HG02678 (cell line): ENCODE measurements at regions not wholly inside any gene's neighbourhood (a gene's known extent, or its start where the extent isn't known, plus 50 kb on each side); places are given as distances from the start of the nearest gene placed in this dataset.
"Not testable (repeated sequence)": the region's sequence is repeated elsewhere in the genome, so short reads cannot be mapped to it uniquely, and the experiment has no call there.

Experiments used
- ATAC-seq: cut with Tn5 transposase; IDR thresholded peaks from one replicate; pipeline ENCODE4 v1.9.1; 2021; ENCODE audit warnings: mild to moderate bottlenecking, moderate library complexity; ENCODE audit not compliant: unreplicated experiment

DNA sequence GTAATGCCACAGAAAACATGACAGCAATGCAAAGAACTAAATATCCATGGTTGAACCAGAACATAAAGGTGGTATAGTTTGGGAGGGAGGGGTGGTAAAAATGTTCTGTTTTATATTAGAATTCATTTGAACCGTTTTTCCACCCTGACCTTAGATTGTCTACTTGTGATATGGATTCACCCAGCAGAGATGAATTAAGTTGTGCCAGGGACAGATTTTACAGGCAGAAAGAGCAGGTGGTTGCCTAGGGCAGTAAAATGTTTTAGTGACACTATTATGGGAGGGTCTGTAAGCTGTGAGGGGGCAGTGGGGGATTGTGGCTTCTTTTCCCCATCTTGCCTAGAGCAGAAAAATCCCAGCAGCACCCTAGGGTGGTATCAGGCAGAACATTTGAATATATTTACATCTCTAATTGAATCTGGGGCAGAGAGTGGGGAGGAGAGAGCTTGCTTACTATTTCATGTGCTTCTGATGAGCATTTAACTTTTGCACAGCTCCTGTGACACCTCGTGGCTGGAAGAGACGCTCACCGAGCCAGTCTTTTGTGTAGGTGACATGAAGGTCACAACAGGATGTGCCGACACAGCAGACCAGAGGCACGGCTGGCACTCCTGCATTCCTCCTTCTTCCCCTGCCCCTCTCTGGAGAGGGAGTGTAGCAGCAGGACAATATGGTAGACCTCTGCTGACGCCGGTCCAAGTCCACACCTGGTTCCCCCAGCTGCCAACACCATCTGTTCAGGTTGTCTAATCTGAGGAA lies 452.3 kb downstream of the IRS2 start:
- ATAC-seq = no peak

GRCh38 chr13:109332506-109333499 lies 453.6 kb downstream of the IRS2 start:
- no peak for ATAC-seq

GRCh38 chr13:109331898-109332297 lies 454.5 kb downstream of the IRS2 start:
- ATAC-seq = no peak

DNA sequence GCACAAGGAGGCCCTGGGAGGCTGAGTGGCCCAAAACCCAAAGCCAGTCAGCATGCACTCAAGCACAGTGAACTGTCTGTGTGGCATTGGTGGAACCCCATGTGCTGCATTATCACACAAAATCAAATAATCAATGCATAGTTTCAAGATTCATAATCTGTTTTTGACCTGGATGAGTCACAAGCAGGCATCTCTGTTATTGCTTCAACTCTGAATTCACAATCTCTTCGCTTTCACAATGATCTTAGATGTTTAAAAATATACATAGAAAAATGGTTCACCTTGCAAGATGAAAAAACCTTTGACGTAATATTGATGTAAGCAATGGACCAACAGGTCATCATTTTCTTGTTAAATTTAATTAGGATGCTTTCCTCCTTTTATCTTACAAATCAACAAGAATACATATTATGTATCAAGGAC lies 455.4 kb downstream of the IRS2 start:
- no peak for ATAC-seq

- ATAC-seq = no peak
Observed at GRCh38 chr13:109330123-109330522, 456.3 kb downstream of the IRS2 start.

GRCh38 chr13:109329175-109329574 lies 457.2 kb downstream of the IRS2 start:
- no peak for ATAC-seq

DNA sequence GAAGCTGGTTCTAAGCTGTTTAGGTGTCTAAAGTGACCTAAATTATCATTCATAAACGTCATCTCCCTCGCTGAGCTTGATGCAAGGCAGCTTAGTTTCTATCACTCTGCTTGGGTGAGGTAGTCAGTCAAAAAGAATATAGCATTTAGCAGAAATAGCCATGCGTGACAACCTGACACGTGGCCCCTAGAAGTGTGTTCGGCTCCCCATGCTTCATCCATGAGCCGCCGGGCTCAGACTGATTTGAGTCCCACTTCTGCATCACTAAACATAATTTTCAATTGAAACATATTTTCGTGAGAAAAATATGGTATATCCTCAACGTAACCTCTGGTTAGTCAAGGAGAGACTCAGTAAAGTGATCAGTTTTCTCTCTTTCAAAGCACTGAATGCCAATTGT lies 459.8 kb downstream of the IRS2 start:
- no peak for ATAC-seq

DNA sequence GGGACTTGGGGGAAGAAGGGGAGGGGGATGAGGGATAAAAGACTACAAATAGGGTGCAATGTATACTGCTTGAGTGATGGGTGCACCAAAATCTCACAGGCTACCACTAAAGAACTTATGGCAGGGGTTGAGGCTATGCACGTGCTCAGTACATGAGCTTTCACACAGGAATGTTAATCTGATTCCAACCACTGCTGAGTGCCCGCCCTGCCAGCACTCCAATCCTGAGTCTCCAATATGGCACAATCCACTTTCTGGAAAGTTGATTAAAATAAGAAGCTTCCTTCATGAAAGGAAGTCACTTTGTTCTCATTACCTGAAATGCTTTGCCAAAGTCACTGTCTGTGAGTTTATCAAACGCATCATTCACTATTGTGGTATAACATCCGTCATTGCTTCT lies 463.0 kb downstream of the IRS2 start:
- ATAC-seq = no peak

DNA sequence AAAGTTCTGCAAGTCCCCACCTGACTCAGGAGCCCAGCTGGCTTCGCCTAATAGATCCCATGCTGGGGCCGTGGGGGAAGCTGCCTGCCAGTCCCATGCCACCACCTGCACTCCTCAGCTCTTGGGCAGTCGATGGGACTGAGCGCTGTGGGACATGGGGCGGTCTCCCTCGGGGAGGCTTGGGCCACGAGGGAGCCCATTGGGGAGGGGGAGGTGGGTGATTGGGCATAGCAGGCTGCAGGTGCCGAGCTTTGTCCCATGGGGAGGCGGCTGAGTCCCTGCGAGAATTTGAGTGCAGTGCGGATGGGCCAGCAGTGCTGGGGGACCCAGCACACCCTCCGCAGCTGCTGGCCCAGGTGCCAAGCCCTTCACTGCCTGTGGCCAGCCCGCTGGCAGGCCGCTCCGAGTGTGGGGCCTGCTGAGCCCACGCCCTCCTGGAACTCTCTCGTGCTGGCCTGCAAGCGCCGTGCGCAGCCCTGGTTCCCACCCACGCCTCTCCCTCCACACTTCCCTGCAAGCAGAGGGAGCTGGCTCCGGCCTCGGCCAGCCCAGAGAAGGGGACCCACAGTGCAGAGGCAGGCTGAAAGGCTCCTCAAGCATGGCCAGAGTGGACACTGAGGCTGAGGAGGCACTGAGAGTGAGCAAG lies 467.3 kb downstream of the IRS2 start:
- ATAC-seq = no peak

GRCh38 chr13:109315481-109315880 lies 470.9 kb downstream of the IRS2 start:
- ATAC-seq = no peak

- no peak for ATAC-seq
Observed at GRCh38 chr13:109314101-109314500, 472.3 kb downstream of the IRS2 start.

GRCh38 chr13:109312399-109312798 lies 474.0 kb downstream of the IRS2 start:
- no peak for ATAC-seq

- not testable (repeated sequence) for ATAC-seq
Observed at GRCh38 chr13:109311431-109311976, 474.9 kb downstream of the IRS2 start.

DNA sequence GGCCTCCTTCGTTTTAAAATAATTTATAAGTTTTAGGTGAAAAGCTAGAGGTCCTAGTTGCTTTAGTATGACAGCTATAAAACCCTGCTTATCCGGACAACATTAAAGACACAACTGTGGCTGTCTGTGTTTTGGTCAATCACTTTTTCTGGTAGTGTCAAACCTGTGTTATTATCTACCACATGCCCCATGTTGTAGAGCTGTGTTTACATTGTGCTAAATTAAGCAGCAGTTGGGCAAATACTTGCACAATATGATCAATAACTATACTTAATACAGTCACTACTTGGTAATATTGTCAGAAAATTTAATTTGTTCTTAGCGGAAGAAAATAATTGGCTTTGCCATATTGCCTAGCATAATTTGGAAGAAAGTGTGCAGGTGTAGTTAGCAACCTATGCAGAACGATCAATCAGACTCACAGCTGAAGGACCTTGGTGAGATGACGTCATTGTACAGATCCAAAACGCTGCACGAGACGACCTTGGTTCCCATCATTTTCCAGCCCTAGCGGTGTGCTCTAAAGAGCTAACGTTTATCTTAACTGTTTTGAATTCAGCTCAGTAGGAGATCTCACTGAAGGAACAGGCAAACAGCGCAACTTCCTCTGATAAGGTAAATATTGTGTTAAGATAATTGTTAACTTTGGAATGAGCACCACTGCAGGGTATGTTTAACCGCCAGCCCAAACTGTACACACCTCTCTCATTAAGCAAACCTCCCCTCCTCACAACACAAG lies 476.6 kb downstream of the IRS2 start:
- no peak for ATAC-seq

GRCh38 chr13:109307027-109307426 lies 479.4 kb downstream of the IRS2 start:
- ATAC-seq = no peak

- no peak for ATAC-seq
Observed at GRCh38 chr13:109301726-109302125, 484.7 kb downstream of the IRS2 start.

- no peak for ATAC-seq
Observed at GRCh38 chr13:109301276-109301675, 485.1 kb downstream of the IRS2 start.

DNA sequence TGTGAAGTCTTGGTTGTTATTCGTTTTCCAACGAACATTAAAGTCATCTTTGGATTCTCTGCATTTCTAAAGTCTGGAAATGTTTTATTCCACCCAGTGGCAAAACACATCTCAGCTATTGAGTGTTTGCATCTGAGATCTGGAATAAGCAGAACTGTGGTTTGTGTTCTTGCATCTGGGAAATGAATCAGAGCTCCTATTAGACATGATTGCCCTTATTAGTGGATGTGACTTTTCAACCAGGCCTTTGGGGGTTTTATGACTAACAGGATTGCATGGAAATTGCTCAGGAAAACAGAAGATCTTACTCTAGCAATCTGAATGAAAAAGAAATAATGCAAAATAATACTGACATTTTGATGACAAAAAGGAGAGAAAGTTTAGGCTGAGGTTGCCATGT lies 488.8 kb downstream of the IRS2 start:
- ATAC-seq = no peak

DNA sequence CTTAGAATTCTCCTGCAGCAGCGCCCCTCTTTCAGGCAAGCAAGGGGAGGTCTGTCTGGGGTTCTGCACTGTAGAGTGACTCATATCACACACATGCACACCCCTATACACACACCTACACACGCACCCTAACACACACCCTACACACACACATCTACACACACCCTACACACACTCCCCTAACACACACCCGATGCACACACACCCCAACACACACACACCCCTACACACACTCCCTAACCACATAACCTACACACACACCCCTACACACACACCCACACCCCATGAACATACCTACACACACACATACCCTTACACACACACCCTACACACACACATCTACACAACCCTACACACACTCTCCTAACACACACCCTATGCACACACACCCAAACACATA lies 493.2 kb downstream of the IRS2 start:
- ATAC-seq = no peak

DNA sequence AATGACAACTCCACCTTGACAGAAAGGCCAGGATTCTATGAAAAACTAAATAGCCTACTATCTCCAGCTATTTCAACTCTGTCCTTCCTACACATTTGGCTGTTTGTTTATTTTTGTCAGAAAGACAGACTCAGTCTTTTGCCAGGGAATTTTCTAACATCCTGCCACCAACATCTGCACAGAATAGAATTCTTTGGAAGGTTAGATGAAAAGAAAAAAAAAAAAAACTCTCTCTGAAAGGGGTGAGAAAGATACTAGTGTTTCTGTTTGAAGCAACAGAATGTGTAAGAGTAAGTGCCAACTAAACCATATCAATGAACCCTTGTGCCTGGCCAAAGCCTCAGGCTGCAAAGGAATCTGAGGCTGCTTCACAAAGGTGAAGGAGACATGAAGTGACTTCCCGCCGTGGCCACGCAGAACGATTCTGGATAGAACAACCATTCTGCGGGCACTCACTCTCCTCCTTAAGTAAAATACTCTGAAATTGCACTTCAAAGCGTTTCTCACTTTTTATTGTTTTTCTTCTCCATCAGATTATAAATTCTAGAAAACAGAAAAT lies 498.2 kb downstream of the IRS2 start:
- ATAC-seq = no peak
